Stimulated activated CD4-positive, alpha-beta T cell treated with anti-CD3 and anti-CD28 coated beads, Interleukin-4, amount 100 ng/mL, for 24 hours (primary cell): ENCODE measurements at regions not wholly inside any gene's neighbourhood (a gene's known extent, or its start where the extent isn't known, plus 50 kb on each side); places are given as distances from the start of the nearest gene placed in this dataset.
A peak's percentile ranks its signal among the peaks of the same experiment; 100 is the strongest.

Experiments
- DNase-seq: peaks from one replicate; pipeline ENCODE4 v3.0.0-alpha.2; 2020

- no peak for DNase-seq
Measured at GRCh38 chr3:187618722-187619121, 51.5 kb downstream of the SST start.

DNA sequence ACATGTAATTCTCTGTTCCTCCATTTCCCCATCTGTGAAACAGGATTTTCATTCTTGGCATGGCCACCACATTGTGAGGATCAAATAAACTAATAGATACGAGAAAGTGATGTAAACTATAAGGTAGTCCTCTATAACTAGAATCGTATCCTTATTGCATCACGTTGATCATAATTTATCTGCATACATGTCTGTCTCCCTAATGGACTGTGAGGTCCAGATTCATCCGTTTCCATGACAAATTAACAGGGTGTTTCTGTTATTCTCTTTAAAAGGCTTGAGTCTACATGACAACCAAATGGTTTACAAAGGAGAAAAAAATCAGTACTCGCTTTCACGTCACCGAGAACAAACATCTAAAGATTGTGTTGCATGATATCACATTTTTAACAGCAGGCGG lies 53.0 kb downstream of the SST start:
- no peak for DNase-seq

DNA sequence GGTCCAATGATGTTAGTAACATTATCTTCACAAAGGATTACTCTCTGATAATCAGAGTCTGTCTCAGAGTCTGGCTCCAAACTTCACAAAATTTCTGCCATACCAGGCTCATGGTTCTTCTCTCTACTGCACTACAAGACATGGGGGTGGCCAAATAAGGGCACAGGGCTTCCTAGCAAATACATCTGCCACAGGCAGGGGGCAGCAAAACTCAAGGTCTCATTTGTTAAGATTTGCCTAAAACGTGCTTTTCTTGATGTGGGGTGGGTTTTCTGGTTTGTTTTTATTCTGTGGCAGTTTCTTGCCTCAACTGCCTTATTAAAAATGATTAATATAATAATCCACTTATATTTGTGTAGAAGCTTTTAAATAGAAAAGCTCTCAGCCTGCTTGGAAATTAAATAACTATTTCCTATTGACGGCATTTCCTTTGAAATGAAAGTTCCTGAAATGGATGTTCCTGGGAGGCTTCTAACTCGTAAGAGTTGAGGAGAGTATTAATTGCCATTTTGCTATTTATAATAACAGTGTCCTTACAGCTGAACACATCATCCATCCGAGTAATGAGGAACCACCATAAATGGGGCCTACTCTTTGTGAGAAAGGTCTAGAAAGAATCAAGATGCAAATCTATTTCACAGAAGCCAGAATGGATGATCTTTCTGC lies 53.8 kb downstream of the SST start:
- DNase-seq: peak; percentile 64

DNA sequence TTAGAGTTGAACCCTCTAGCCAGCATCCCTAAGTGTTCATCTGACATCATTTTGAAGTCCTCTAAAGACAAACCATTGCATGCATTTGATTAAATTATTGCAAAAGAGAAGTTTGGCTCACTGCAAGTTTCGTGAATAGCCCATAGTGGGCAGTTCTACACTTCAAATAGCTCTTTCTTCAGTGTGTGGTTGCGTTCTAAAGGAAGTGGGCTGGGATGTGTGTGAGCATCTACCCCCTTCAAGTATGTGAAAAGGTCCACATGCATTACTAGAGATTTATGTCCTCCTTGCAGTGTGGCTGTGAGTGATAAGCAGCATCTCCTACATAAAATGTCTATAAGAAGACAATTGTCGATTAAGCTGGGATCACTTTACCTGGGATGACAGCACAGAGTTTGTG lies 54.6 kb downstream of the SST start:
- no peak for DNase-seq

- no peak for DNase-seq
Measured at GRCh38 chr3:187612656-187613055, 57.5 kb downstream of the SST start.

GRCh38 chr3:187610981-187611511 lies 59.1 kb downstream of the SST start:
- DNase-seq: no peak

GRCh38 chr3:187594272-187594671 lies 75.9 kb downstream of the SST start:
- no peak for DNase-seq

DNA sequence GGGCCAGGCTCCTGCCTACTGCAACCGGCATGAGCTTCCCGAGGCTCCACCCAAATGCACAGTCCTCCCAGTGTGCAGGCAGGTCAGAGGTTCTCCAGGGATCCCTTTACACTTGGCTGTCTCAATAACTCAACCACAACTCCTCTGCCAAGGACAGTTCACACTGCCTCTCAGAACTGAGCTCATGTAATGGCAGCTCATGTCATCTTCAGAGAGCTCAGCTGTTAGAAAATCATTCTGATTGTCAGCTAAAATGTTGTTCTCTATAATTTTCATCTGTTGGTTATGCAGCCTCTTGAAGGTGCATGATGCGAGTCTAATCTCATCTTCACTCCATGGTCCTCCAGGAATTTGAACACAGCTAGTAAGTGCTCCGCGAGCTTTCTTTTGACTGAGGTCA lies 76.7 kb downstream of the SST start:
- no peak for DNase-seq

DNA sequence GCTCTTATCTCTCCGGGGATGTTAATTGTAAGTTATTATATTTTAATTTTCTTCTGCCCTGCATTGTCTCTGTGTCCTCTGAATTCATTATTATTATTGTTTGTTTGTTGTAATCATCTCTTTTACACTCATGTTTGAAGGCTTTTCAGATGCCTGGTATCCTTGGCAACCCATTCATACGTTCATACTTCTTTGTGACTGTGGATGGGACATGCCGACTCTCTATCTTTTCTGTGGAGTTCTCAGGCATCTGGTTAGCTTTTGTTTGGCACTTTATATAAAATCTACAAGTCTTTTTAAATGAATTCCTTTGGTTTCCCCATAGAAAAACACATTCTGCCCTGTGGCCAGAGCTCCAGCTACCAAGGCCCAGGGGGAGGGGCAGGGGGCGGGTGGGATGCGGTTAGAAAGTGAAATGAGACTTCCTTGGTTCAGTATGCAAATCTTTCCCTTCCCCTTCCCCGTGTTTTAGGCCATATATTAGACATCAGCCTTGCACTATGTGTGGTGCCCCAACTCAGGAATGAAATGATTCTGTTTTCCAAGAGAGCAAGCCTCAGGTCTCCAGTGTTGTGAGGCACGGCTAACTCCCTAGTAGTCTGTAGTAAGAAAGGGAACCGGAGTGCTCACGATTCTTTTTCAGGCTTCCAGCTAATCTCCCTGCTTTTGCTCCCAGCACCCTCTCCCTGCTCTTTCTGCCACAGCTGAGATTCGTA lies 79.2 kb downstream of the SST start:
- DNase-seq: no peak

GRCh38 chr3:187587076-187587475 lies 83.1 kb downstream of the SST start:
- DNase-seq: no peak

DNA sequence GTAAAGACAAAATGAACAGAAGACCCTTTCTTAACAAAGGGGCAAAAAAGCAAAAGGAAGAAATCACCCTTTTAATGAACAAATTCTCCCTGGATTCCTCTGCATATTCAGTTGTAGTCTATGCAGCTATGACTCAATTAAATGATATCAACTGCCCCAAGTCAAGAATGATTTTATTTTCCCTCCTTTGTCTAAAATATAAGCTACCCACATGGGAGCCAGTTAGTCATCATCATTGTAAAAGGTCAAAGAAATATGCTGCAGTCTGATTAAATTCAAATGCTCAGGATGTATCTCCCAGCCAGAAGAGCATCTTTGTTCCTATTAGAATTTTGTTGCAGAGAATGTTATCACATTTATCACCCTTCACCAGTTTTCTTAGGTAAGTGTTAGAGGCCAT lies 84.0 kb downstream of the SST start:
- no peak for DNase-seq

DNA sequence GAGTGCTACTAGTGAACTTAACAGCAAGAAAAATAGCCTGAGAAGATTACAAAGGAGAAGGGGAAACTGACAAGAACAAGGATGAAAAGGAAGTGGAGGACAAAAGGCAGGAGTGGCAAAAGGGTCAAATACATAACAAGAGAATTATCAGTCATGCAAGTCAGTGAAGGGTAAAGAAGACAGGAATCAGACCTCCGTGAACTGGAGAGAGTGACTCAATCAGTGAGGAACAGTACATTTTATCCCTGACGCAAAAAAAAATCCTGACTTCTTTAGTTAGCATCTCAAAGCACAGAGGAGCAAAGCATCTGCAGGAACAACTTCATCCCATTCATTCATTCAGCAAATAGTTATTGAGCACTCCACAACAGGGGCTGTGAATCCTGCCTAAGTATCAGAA lies 97.8 kb downstream of the SST start:
- no peak for DNase-seq

DNA sequence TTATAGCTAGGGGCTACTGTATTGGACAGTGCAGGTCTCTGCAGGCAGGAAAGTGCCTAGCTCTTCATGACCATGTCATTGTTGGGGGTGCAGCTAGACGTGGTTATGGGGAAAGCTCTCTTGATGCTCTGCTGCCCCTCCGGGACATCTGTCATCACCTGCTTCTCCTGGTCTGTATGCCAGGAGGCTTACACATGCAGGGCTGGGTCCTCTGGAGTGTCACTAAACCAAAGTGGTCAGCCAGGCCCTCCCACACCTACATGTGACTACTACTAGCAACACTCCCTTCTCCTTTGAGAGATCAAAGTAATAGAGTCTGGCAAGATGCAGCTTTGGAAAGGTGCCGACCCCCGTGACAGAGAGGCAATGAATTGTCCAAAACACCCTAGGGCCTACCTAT lies 98.5 kb downstream of the SST start:
- no peak for DNase-seq

DNA sequence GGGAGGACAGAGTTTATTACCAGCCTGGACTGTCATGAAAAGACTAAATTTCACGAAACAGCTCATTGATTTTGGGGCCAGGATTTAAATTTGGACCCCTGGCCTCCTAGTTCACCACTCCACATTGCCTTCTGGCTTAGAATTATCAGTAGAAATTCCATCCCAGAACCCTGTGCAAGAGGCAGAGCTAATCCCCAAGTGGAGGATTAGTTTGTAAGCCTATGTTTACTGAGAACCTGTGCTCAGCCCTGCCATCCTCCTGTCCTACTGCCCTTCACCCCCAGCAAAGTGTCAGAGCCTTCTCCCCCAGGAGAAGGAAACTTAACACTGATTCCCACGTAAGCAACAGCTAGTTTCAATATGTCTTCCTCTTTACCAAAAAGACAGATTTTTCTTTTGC lies 99.4 kb downstream of the SST start:
- no peak for DNase-seq

- DNase-seq: no peak
Measured at GRCh38 chr3:187568171-187568570, 102.0 kb downstream of the SST start.

GRCh38 chr3:187567661-187568121 lies 102.5 kb downstream of the SST start:
- DNase-seq: no peak

DNA sequence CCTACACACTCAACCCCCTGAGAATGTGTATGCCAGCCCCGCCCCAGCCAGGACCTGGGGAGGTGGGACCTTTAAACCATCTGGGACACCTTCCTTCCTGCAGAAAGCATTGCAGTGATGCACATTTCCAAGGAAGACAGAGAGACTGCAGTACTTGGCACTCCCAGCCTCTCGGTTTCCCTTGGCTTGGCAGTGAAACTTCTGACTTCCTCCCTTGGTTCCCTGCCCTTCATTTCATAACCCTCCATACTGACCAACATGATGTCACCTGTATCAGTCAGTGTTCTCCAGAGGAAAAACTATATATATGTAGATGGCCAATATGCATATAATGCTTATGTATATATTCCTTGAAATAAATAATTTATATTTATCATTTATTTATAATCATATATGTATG lies 103.2 kb downstream of the SST start:
- DNase-seq: no peak

DNA sequence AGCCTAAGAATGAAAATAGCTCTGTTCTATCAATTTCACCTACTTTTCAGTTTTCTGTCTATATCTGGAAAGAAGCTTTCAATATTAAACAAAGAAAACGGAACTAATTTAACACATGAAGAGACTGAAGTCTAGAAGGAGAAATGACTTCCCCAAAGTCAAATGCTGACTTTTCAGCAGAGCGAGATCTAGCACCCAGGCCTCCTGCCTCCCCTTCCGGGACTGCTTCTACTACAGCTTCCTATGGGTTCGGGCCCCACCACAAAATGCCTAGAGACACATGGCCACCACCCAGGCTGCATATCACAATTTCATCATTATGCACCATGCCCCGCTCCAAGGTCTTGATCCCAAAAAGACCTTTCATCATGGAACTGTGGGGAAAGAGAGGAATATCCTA lies 104.5 kb downstream of the SST start:
- DNase-seq: no peak

DNA sequence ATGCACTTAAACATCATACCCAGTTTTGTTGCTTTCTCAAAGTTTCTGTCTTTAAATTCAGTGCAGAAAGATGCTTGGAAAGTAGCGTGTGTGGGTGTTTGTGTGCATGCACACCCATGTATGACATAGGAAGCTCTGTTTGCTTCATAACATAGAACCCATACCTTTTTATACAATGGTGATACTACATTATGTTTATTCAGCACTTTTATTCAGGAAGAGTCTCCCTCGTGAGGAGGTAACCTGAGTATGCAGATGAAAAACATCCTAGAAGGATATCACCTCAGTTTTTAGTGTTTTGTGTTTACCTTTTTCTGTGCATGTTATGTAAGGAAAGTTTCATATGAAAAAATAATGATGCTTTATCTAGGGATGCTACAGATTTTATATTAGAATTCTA lies 111.2 kb downstream of the SST start:
- no peak for DNase-seq

DNA sequence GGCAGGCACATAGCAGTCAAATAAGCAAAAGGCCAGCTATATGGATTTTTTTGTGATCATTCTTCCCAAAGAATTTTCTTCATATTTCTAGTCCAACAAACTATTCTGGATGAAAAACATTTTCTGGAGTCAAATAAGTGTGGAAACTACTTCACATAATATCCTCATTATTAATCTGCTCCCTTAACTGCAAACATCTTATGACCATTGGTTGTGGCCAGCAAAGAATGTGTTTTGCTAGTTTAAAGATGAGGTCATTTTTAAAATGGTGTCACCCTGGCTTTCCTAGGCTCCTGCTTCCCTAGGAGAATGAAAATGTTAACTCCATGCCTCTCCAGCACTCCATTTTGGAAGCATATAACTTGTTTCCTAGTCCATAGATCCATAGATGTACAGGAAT lies 118.8 kb downstream of the SST start:
- no peak for DNase-seq

DNA sequence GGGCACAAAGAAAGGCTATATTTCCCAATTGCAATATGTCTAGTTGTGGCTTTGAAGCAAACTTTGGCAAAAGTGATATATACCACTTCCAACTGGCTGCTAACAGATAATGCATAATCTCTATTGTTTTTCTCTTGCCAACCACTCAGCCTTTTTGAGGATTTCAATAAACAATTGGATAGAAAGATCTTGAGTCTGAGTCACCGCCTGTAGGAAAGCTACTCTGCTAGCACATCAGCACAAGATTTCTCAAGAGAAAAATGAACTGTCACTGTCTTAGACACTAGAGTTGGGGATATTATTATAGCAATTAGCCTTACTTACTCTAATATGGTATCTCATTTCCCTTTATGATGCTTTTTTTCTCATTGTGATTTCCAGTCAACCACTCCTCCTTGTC lies 119.7 kb downstream of the SST start:
- no peak for DNase-seq

- no peak for DNase-seq
Measured at GRCh38 chr3:187545366-187545765, 124.8 kb downstream of the SST start.

DNA sequence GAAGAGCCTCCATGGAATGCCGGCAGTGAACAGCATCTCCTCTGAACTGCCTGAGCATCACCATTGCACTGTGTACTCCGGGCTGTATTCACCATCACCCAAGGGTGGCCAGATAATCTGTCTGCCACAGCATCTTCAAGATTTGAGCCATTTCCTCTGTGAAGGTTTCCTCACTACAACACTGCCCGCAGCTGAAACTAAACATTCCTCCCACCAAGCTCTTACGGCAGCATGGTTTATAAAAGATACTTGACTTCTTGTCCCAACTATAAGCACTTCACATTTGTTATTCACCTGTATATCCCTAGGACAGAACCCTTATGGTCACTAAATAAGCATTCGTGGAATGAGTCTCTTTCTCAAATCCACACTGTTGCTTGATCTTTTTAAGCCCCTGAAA lies 125.9 kb downstream of the SST start:
- no peak for DNase-seq

DNA sequence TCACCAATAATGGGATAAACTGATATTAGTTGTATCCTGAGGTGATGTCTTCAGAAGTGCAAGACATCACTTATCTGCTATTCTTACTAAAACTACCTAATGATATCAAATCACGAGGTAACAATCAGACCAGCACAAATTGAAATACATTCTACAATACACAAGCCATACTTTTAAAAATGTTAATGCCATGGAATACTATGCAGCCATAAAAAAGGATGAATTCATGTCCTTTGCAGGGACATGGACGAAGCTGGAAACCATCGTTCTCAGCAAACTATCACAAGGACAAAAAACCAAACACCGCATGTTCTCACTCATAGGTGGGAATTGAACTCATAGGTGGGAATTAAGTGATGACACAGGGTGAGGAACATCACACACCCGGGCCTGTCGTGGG lies 129.3 kb downstream of the SST start:
- no peak for DNase-seq

DNA sequence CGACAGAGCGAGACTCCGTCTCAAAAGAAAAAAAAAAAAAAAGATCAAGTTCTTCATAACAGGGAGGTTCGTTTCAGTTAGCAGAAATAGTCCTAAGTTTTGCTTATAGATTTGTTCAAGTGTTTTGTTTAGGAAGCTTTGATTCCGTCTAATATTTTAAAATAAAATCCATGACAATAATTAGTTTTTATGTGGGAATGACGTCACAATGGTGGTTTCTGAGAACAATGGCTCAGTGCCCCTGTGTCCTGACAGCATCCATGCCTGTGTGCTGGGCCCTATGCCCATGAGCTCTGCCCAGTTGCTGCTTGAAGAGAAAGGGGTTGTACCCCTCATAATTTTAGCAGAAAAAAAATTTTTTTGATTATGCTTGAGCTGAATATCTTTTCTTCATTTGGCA lies 134.0 kb downstream of the SST start:
- DNase-seq: no peak
